GM12875 (cell line): ENCODE measurements at regions not wholly inside any gene's neighbourhood (a gene's known extent, or its start where the extent isn't known, plus 50 kb on each side); places are given as distances from the start of the nearest gene placed in this dataset.

Source experiments
- H3K4me3 ChIP-seq: one replicate; pipeline ENCODE4 v1.5.1; 2011; ENCODE audit warnings: low read depth, low read length, control low read depth
- CTCF ChIP-seq: IDR thresholded peaks from 2 replicates; pipeline ENCODE4 v1.5.1; 2011; ENCODE audit warnings: low read depth, mild to moderate bottlenecking, control low read depth, inconsistent platforms, low read length, moderate library complexity, borderline replicate concordance; ENCODE audit not compliant: insufficient read depth

GRCh38 chr5:173672166-173672565 is 55.7 kb upstream of the BOD1 start:
- TF ChIP-seq CTCF: no peak
- H3K4me3 ChIP-seq: no peak overlapping the region

DNA sequence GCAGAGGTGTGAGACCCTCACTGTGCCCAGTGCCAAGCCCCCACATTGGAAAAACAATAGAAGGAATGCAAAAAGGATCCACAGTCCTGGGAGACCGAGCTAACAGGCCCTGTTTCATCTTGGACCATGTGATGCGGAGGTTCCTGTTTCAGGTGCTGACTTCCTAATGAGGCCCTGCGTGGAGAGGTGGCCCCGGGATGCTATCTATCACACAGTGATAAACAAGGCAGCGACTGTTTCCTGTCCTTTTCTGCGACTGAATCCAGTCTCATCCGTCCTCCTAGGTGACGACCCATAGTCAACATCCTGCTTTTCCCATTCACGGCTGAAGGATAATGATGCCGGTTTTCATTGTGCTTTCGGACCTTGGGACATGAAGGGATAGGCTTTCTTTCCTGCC is 56.4 kb upstream of the BOD1 start:
- TF ChIP-seq CTCF: no peak
- H3K4me3 ChIP-seq: no peak overlapping the region

GRCh38 chr5:173673295-173674101 is 57.0 kb upstream of the BOD1 start:
- no peak for TF ChIP-seq CTCF
- no peak overlapping the region for H3K4me3 ChIP-seq

- no peak overlapping the region for H3K4me3 ChIP-seq
- TF ChIP-seq CTCF: no peak
These were observed 59.0 kb upstream of the BOD1 start for GRCh38 chr5:173675287-173675996.

GRCh38 chr5:173676375-173676774 is 59.9 kb upstream of the BOD1 start:
- TF ChIP-seq CTCF: no peak
- H3K4me3 ChIP-seq: no peak overlapping the region

DNA sequence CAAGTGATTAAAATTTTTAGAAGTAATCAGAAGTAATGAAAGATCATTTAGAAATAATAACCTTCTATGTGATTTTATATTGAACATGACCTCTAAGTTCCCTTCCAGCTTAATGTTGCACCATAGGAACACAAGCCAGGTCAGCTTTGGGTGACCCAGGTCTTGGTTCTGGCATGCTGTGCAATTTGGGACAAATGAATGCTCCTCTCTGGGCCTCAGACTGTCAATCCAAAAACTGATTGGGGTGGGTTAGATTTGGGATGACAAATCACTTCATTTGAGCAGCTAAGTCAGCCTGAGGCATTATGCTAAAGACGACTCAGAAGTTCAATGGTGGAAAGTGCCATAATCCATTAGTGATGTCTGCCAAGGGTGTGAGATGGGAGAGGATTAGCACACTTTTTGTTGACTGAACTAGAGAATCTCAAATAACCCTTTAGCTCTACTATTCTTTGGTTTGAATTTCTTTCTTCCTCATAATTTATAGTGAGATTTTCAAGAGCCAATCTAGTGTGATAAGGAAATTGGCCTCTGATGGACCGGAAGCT is 60.7 kb upstream of the BOD1 start:
- TF ChIP-seq CTCF: no peak

More for the DNA sequence above, 60.7 kb upstream of the BOD1 start:
- no peak overlapping the region for H3K4me3 ChIP-seq
